Omental fat pad (tissue), 3 donors: ENCODE measurements at regions not wholly inside any gene's neighbourhood (a gene's known extent, or its start where the extent isn't known, plus 50 kb on each side); places are given as distances from the start of the nearest gene placed in this dataset.

ENCODE experiments used
- ATAC-seq: fragments of 150-250 bp; one replicate; pipeline ENCODE4 v1.9.1; 2016; ENCODE audit warnings: mild to moderate bottlenecking, moderate library complexity; ENCODE audit not compliant: low FRiP score
- DNase-seq: peaks from one replicate; pipeline ENCODE4 v3.0.0-alpha.2; 2019; ENCODE audit warnings: low spot score
- TF ChIP-seq, protein P1 (sequence below), 3 donors: fragments of 450-650 bp; IDR thresholded peaks; one replicate each; pipeline ENCODE4 v1.5.1; 2016 to 2017; ENCODE audit warnings: antibody characterized with exemption in 3 of 3, mild to moderate bottlenecking in 3 of 3, moderate library complexity in 2 of 3

DNA sequence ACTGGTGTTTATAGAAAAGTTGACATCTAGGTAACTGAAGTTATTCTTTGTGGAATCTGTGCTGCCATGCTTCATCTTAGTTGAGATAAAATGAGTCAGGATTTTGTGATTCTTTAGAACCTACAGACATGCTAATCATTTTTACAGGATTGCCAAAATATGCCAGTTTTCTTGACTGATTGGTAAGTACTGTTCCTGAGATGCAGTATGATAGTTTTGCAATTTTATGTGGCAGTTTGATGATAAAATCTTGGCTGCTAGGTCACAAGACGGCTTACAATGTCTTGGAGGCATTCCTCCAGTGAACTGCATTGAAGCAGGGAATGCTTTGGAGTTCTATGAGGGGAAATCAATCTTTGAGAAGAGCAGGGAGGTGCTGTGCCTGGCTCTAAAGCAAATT is 104.4 kb upstream of the ESX1 start:
- ATAC-seq (no peak), DNase-seq (no peak)
- TF ChIP-seq, protein P1, sequence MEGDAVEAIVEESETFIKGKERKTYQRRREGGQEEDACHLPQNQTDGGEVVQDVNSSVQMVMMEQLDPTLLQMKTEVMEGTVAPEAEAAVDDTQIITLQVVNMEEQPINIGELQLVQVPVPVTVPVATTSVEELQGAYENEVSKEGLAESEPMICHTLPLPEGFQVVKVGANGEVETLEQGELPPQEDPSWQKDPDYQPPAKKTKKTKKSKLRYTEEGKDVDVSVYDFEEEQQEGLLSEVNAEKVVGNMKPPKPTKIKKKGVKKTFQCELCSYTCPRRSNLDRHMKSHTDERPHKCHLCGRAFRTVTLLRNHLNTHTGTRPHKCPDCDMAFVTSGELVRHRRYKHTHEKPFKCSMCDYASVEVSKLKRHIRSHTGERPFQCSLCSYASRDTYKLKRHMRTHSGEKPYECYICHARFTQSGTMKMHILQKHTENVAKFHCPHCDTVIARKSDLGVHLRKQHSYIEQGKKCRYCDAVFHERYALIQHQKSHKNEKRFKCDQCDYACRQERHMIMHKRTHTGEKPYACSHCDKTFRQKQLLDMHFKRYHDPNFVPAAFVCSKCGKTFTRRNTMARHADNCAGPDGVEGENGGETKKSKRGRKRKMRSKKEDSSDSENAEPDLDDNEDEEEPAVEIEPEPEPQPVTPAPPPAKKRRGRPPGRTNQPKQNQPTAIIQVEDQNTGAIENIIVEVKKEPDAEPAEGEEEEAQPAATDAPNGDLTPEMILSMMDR (IDR thresholded peaks at IDR 0.05) = no peak

DNA sequence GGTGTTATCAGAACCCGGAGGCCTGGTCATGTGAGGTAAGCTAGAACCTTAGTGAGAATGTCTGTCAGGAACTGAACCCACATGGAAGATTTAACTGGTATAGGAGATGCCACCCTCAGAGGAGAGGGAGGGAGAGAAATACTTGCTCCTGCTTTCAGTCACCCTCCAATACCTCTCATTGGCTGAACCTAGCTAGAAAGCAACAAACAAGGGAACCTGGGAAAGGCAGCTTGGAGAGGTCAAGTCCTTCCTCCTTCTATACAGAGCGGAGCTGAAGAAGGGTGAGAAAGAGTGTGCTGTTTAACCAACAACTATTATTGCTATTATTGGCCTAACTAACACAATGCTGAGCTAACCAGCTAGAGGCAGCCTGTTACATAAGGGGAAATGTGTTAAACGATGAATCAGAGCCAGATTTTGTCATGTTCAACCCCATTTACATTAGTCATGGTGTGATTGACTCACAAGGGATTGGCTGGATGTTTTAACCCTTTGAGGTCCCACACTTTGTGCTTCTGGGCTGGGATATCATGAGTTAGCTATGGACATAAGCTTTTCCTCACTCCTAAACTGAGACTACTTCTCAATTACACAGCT is 96.5 kb upstream of the ESX1 start:
- ATAC-seq (no peak), DNase-seq (no peak)
- TF ChIP-seq, protein P1 (IDR thresholded peaks at IDR 0.05) = no peak

DNA sequence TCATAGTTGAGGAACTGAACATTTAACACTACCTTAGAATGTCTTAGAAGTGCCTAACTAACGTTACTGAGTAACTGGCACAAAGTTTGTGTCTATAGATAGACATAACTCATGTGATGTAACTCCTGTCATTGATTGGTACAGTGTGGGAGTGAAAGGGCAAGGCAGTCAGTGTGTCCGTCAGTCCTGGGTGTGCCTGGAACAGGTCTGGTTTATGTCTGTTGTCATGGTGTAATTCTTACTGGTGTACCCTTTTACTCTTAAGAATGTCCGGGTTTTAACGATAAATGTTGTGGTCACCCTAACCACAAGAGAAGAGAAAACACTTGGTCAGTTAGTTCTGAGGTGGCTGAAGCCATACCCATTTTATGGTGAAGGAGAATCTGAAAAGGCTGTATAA is 93.1 kb upstream of the ESX1 start:
- TF ChIP-seq, protein P1 (IDR thresholded peaks at IDR 0.05) = no peak
- ATAC-seq = no peak
- DNase-seq = no peak

DNA sequence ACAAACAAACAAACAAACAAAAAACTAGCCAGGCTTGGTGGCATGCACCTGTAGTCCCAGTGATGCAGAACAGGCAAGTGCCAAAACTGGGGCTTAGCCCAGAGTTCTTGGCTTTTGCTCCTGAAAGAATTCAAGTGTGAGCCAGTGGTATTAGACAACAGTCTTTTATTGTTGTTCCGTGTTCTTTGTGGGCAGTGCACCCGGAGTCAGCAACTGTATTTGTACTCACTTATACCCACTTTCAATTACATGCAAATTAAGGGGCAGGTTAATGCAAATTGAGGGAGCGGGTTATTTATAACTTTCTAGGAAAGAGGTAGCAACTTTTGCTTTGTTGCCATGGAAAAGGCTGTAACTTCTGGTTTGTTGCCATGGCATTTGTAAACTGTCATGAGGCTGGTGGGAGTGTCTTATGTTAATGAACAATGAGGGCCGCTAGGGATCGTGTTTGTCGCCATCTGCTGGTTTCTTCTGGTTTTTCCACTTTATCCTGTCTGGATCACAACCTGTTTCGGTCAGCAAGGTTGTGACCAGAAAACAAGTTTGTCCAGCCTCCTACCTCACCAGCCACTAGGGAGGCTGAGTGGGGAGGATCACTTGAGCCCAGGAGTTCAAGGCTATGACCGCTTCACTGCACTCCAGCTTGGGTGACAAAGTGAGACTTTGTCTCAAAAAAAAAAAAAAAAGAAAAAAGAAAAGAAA is 88.8 kb upstream of the ESX1 start:
- DNase-seq (no peak), ATAC-seq (no peak)
- TF ChIP-seq, protein P1 (IDR thresholded peaks at IDR 0.05) = no peak

DNA sequence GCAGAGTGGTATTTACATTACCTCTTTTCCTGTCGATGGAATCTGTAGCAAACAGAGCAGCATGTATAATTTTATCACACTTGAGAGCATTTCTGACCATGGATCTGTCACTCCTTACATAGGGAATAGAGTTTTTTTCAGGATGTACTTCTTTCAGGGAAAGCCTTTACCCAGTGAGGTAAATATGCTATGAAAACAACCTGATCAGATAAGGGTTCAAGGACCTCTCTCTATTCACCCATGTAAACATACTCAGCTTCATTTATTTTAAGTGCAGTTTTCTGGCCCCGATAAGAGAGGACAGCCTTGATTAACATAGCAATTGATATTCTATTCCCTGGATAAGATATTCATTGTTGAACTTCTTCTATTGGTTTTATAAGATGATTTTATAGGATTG is 87.3 kb upstream of the ESX1 start:
- TF ChIP-seq, protein P1 (IDR thresholded peaks at IDR 0.05) = no peak
- ATAC-seq (no peak), DNase-seq (no peak)

DNA sequence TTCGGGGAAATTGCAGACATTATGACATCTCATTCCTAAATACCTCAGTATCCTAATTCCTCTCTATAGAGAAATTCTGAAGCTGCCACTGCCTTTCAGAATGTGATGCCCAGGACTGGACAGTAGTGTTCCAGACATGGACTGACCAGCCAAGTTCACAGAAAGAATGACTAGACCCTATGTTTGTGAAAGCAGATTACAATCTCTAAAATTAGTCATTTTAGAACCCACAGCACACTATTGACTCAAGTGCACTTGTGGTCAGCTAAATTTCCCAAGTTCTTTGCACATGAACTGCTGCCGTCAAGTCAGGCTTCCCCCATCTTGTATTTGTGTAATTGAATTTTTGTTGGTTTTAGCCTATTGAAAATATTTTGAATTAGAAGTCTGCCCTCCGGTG is 81.0 kb upstream of the ESX1 start:
- ATAC-seq (no peak), DNase-seq (no peak)
- TF ChIP-seq, protein P1 (IDR thresholded peaks at IDR 0.05) = no peak

DNA sequence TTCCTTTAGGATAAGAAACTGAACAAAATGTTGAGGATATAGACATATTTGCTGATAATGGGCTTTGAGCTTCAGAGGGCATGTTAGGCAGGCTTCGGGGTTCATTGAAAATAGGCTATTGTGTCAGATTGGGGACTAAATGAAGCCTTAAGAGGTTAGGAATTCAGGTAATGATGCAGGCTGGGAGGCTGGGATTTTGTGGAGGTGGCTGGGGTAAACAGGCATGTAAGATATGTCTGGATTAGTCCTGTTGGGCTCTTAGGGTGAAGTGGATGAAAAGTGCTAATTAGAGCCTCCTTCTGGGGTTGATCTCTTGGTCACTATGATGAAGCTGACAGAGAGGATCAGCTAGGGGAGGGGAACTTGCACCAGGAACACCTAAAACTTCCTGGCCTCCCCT is 80.2 kb upstream of the ESX1 start:
- TF ChIP-seq, protein P1 (IDR thresholded peaks at IDR 0.05) = no peak
- no peak for DNase-seq
- ATAC-seq = no peak
